Smooth muscle cell (in vitro differentiated cells): ENCODE measurements at regions not wholly inside any gene's neighbourhood (a gene's known extent, or its start where the extent isn't known, plus 50 kb on each side); places are given as distances from the start of the nearest gene placed in this dataset.

Experiments
- DNase-seq: peaks from one replicate; lab custom pipeline; 2025; ENCODE audit not compliant: unreplicated experiment; lab: John Stamatoyannopoulos, UW
- H2AFZ ChIP-seq: fragments of 200-600 bp; sonication (generic); 2 replicates; pipeline ENCODE4 v1.6.0; 2016; ENCODE audit warnings: antibody characterized with exemption, low read depth, mild to moderate bottlenecking
- H3F3A ChIP-seq: fragments of 200-600 bp; sonication (generic); 2 replicates; pipeline ENCODE4 v1.6.0; 2017; ENCODE audit warnings: antibody characterized with exemption, low read depth
- H3K27ac ChIP-seq: fragments of 200-600 bp; sonication (generic); 2 replicates; pipeline ENCODE4 v1.5.1; 2016; ENCODE audit warnings: low read depth, mild to moderate bottlenecking
- H3K27me3 ChIP-seq: fragments of 200-600 bp; sonication (generic); 2 replicates; pipeline ENCODE4 v1.6.1; 2016; ENCODE audit warnings: low read depth, mild to moderate bottlenecking
- H3K36me3 ChIP-seq: fragments of 200-600 bp; sonication (generic); 2 replicates; pipeline ENCODE4 v1.5.1; 2016; ENCODE audit warnings: low read depth
- H3K4me1 ChIP-seq: fragments of 200-600 bp; sonication (generic); 2 replicates; pipeline ENCODE4 v1.5.1; 2016; ENCODE audit warnings: low read depth
- H3K4me2 ChIP-seq: fragments of 200-600 bp; sonication (generic); 2 replicates; pipeline ENCODE4 v1.6.0; 2016; ENCODE audit warnings: mild to moderate bottlenecking
- H3K4me3 ChIP-seq: fragments of 200-600 bp; sonication (generic); 2 replicates; pipeline ENCODE4 v1.5.1; 2016; ENCODE audit warnings: mild to moderate bottlenecking
- H3K79me2 ChIP-seq: fragments of 200-600 bp; sonication (generic); 2 replicates; pipeline ENCODE4 v1.6.0; 2016; ENCODE audit warnings: low read depth, mild to moderate bottlenecking
- H3K9ac ChIP-seq: fragments of 200-600 bp; sonication (generic); 2 replicates; pipeline ENCODE4 v1.6.0; 2016; ENCODE audit warnings: low read depth
- H3K9me3 ChIP-seq: fragments of 200-600 bp; sonication (generic); replicated peaks from 2 replicates; pipeline ENCODE4 v1.5.1; 2016; ENCODE audit warnings: low read depth
- H4K20me1 ChIP-seq: fragments of 200-600 bp; sonication (generic); 2 replicates; pipeline ENCODE4 v1.6.0; 2016; ENCODE audit warnings: low read depth
- CTCF ChIP-seq: fragments of 200-600 bp; sonication (generic); IDR thresholded peaks from 2 replicates; pipeline ENCODE4 v1.5.1; 2017; ENCODE audit warnings: borderline replicate concordance, mild to moderate bottlenecking, antibody characterized with exemption; ENCODE audit not compliant: insufficient read depth, poor library complexity, severe bottlenecking
- WGBS: methylation state at CpG from one replicate; pipeline ENCODE4 v1.1.7; 2016; ENCODE audit warnings: low lambda C conversion rate; 5-methylcytosine and 5-hydroxymethylcytosine counted together

- H3F3A ChIP-seq = no peaks in the 10 kb centered on the region
- no peak overlapping the region for H3K4me2 ChIP-seq
- H3K4me1 ChIP-seq = no peaks in the 10 kb centered on the region
- 89% methylated on average over 7 of the region's 8 CpGs for WGBS
- H3K9ac ChIP-seq = no peak overlapping the region
- H3K27me3 ChIP-seq = no peaks in the 10 kb centered on the region
- no peak overlapping the region for H3K27ac ChIP-seq
- H4K20me1 ChIP-seq = no peaks in the 10 kb centered on the region
- no peak for TF ChIP-seq CTCF
- no peak for DNase-seq
- no peak overlapping the region for H3K4me3 ChIP-seq
- no peaks in the 10 kb centered on the region for H3K79me2 ChIP-seq
- no peak overlapping the region for H2AFZ ChIP-seq
- no peaks in the 10 kb centered on the region for H3K36me3 ChIP-seq
- H3K9me3 ChIP-seq = no peaks in the 10 kb centered on the region
Observed at GRCh38 chr12:98221243-98221808, 294.1 kb upstream of the TMPO start.

GRCh38 chr12:98222135-98222534 is 293.3 kb upstream of the TMPO start:
- no peaks in the 10 kb centered on the region for H3F3A ChIP-seq
- H4K20me1 ChIP-seq = no peaks in the 10 kb centered on the region
- no peak overlapping the region for H3K4me2 ChIP-seq
- H3K79me2 ChIP-seq = no peaks in the 10 kb centered on the region
- no peaks in the 10 kb centered on the region for H3K9me3 ChIP-seq
- no peak for DNase-seq
- no peaks in the 10 kb centered on the region for H3K4me1 ChIP-seq
- no peak for TF ChIP-seq CTCF
- H3K36me3 ChIP-seq = no peaks in the 10 kb centered on the region
- WGBS = 85% methylated on average over 2 of the region's 2 CpGs
- no peak overlapping the region for H3K4me3 ChIP-seq
- H3K27ac ChIP-seq = no peak overlapping the region
- no peaks in the 10 kb centered on the region for H3K27me3 ChIP-seq
- no peak overlapping the region for H3K9ac ChIP-seq
- no peak overlapping the region for H2AFZ ChIP-seq

- WGBS = 77% methylated on average over 5 of the region's 5 CpGs
- no peaks in the 10 kb centered on the region for H4K20me1 ChIP-seq
Observed at GRCh38 chr12:98224584-98225221, 290.7 kb upstream of the TMPO start.

More at GRCh38 chr12:98224584-98225221, 290.7 kb upstream of the TMPO start:
- H3K4me2 ChIP-seq = no peak overlapping the region
- no peak for DNase-seq
- H3K9me3 ChIP-seq = no peaks in the 10 kb centered on the region
- H2AFZ ChIP-seq = no peak overlapping the region
- TF ChIP-seq CTCF = no peak
- no peak overlapping the region for H3K27ac ChIP-seq
- no peaks in the 10 kb centered on the region for H3K36me3 ChIP-seq
- H3K9ac ChIP-seq = no peak overlapping the region
- no peaks in the 10 kb centered on the region for H3K4me1 ChIP-seq
- no peaks in the 10 kb centered on the region for H3F3A ChIP-seq
- H3K79me2 ChIP-seq = no peaks in the 10 kb centered on the region
- H3K4me3 ChIP-seq = no peak overlapping the region
- no peaks in the 10 kb centered on the region for H3K27me3 ChIP-seq
